Embryonic facial prominence (tissue), 1 donor: ENCODE measurements at regions not wholly inside any gene's neighbourhood (a gene's known extent, or its start where the extent isn't known, plus 50 kb on each side); places are given as distances from the start of the nearest gene placed in this dataset.

Experiments
- DNase-seq: peaks from one replicate; pipeline ENCODE4 v3.0.0-alpha.2; 2016; ENCODE audit errors: extremely low spot score

DNA sequence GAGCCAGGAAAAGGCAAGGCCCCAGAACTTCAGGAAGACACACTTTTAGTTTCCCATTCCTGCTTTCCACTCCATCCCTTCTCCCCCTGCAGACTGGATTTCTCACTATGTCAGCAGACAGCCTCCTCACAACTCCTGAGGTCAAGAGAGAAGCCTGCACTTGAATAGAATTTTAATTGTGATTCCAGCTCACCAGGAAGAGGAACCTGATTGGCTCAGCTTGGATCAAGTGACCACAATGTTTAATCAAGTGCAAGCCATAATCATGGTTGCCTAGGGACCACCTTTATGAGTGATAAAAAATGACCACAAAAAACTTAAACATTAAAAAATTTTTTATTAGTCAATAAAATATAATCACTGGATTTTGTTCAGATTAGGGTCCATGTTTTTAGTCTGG, 244.7 kb upstream of the RHOBTB1 start:
- no peak for DNase-seq

DNA sequence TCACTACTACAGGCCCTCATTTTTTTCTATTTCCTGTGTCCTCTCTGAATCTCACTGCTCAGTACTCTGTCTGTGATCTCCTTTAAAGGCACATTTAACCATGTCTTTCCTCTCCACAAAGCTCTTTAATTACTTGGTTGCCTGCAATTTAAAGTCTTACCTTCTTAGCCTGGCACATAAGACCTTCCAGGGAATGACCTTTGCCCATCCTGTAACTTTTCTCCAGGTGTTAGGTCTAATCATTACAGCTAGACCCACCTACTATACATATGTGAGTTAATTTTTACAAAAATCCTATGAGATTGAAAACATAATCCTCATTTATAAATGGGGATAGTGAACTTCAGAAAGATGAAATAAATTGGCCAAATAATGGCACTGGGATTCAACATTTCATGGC, 244.1 kb upstream of the RHOBTB1 start:
- no peak for DNase-seq

DNA sequence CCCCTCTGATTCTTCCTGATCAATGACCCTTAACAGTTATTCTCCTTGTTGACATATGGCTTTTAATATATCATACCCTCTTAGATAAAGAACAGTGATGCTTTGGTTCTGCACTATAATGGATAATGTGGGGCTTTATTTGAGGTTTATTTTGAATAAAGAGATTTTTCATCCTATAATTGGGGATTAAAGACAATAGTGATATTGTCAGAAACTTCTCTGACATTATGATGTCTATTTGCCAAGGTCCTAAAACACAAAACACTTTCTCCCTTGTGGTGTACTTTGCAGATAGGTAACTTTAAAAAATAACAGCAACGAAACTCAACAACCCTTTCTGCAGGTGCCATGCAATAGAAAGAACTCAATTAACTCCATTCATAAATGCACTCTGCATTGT, 243.6 kb upstream of the RHOBTB1 start:
- no peak for DNase-seq

DNA sequence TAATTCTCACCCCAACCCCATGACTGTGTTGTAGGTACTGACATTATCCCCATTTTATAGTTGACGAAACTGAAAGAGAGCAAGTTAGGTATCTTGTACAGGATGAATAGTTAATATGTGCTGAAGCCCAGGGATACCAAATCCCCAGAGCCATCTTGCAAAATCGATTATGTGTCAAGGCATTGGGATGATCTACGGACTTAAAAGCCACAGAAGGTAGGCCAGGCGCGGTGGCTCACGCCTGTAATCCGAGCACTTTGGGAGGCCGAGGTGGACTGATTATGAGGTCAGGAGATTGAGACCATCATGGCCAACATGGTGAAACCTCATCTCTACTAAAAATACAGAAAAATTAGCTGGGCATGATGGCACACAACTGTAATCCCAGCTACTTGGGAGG, 242.4 kb upstream of the RHOBTB1 start:
- no peak for DNase-seq

DNA sequence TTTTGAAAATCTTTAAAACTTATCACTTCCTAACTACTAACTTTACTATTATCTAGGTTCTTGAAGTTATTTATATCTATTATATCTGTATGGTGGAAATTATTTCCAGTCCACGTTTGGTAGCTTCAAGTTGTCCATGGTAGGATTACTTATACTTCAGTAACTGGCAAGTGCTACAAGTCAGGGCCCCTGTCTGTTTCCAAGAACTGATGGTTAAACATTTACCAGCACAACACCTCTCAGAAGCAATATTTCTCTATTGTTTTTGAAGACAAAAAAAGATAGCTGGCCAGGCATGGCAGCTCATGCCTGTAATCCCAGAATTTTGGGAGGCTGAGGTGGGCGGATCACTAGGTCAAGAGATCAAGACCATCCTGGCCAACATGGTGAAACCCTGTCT, 240.4 kb upstream of the RHOBTB1 start:
- DNase-seq: no peak

DNA sequence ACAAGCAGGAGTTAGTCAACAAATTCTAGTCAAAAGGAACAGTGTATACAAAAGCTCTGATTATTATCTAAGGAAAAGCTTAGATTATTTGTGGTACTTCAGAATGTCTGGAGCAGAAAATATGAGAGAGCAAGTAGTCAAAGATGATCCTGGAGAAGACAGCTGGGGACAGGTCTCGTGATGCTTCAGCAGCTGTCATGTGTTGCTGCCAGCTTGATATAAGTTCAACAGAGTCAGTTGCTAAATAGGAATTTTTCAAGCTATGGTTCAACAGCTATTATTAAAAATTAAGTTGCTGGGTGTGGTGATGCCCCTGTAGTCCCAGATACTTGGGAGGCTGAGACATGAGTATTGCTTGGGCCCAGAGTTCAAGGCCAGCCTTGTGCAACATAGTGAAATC, 240.0 kb upstream of the RHOBTB1 start:
- no peak for DNase-seq

DNA sequence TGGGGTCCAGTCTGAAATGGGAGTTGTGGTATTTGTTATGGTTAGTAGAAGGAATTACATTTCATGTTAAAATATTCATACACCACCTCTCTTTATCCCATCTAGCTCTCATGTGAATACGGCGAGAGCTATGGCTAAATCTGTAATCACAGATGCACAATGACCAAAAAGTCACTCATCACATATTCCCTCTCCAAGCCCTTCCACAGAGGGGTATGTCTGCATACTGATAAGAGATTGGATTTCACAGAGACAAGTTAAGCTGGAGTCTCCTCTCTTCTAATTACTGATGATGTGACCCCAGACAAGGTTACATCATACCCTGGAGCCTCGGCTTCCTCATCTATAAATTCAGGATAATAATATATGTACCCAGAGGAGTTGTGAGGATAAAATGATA, 237.8 kb upstream of the RHOBTB1 start:
- no peak for DNase-seq

DNA sequence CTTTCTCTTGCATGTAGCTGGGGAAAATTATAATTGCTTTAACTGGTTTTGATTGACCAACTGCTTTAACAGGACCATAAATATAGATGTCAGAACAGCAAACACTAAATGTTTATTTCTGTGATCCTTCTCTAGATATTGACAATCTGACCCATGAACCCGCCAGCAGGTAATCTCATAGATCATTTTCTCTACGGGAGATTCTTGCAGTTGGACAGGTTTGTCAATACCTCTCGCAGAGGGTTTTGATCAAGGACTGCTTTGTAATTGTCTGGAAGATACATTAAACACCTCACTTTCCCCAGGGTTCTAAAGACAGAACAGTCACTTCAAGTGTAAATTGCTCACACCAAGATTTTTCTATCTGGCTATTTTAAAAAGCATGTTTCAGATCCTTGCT, 235.8 kb upstream of the RHOBTB1 start:
- DNase-seq: no peak

DNA sequence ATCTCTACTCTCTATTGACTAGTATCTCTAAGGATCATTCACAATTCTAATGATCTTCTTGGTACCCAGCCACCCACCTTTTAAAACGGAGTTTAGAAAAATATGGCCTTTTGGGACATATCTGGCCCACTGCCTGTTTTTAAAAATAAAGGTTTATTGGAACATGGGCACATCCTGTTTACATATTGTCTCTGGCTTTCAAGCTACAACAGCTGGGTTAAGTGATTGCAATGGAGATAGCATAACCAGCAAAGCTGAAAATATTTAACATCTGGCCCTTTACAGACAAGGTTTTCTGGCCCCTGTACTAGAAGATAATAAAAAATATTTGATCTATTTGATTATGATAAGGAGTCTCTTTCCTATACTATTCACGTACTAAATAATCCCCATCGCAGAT, 232.4 kb upstream of the RHOBTB1 start:
- DNase-seq: no peak

DNA sequence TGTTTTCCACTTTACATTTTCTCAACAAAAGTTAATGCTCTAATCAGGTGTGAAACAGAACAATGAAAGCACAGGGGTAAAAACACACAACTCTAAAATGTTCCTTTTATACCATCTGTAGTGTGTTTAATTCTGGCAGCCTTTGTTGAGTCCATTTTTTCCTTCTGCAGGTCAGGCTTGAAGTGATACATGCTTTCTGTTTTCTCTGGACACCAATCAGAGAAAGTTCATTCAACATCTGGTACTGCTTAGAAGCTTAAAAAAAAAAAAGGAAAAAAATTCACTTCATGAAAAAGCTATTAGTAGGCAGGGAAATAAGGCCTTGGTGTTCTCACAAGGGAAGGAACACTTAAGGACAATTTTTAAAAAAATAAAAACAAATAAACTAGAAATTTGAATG, 231.3 kb upstream of the RHOBTB1 start:
- peak; percentile 45 for DNase-seq

DNA sequence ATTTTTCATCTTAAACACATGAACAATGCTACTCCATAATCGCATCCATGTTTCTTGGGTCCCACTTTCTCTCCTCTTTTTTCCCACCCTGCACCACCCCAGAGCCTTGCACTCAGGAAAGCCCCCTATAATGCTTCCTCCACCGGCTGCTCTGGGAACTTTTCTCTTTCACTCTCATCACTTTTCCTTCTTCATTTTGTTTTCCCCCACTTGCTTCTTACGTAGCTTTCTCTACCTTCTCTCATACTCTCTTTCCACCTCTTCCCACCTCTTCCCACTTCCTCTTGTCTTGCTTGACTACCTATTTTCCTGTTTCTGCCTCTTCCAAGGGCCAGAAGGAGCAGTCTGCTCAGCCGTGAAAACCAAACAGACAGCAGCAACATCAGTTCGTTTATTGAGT, 229.5 kb upstream of the RHOBTB1 start:
- DNase-seq: no peak

DNA sequence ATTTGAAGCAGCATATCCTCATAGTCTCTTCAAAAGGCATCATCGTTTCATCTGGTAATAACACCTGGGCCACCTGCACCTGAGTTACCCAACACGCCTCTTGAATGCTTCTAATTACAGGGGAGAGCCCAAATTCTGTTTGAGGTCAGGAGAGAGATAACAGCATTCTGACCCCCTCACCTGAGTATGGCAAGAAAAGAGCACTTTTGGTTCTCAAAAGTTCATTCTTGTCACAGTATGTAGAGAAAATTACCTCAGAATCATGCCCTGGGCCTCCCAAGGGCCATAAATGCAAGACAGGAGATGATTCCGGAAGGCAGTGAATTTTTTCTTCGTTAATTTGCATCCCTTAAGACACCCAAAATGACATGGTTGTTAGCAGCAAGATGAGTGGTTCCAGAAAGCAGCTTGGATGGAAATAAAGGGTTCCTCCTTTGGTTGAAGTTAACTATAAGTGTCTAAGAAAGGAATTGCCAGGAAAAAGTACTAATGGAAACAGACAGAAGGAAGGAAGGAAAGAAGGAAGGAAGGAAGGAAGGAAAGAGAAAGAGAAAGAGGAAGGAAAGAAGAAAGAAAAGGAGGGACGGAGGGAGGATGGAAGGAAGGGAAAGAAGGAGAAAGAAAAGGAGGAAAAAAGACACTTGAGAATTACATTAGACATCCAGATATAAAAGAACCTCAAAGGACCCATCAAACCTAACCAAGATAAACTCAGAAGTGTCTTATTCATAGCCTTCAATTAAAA, 228.4 kb upstream of the RHOBTB1 start:
- DNase-seq: no peak

DNA sequence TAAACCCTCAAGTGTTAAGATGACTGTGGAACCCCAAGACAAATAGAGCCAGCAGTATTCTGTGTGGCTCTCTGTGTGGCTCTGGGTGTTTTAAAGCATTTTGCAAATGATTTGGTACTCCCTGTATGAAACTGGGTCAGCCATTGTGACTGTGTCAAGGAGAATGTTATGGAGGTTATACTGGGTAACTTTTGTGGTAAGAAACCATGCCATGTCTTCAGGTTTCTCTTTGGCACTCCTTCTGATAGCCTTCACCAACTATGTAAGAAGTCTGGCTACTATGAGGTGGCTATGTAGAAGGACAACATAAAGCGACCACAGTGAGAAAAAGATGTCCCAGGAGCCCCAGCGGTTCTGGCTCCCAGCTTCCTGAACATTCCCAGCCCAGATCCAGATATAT, 226.6 kb upstream of the RHOBTB1 start:
- DNase-seq: no peak

DNA sequence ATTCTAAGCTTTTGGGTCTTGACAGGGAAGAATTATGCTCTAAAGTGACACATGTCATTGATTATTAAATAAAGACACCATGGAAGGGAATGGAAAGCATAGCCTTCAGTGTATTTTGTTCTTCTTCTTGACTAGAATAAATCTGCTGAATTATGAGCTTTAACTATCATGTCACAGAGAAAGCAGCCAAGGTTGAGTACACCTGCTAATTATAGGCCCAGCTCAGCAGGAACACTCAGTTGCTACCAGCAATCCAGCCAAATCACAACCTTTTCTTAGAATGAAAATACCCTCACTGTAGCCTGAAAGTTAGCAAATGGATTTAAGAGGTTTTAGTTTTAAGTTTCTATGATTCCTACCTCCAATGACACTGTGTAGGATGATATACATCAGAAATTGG, 225.3 kb upstream of the RHOBTB1 start:
- DNase-seq: no peak

DNA sequence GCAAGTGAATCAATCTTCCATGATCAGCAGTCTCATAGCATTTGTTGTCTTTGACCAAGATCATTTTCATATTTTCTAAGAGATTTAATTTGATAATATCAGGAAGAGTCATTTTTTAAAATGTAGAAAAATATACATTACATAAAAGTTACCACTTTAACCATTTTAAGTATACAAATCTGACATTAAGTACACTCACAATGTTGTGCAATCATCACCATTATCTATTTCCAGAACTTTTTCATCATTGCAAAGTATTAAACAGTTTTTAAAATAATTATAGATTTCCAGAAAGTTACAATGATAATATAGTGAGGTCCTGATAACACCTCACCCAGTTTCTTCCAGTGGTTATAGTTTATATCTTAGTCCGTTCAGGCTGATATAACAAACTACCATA, 222.5 kb upstream of the RHOBTB1 start:
- DNase-seq: no peak

DNA sequence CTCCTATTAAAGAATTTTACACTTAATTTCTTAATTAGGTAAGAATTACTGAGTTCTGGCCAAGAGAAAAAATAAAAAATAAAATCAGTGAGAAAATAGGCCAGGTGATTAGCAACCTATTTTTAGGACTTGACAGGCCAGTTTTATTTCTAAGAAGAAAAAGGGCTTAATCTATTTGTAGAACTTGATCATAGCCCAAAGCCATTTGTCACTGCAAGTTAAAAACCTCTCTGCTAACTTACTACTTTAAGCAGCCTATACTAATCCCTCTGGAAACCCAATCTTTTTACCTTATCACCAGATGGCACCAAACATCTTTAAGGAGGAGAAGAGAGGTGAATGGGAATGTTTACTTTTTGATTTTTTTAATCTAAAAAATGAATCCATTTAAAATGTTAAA, 222.1 kb upstream of the RHOBTB1 start:
- no peak for DNase-seq

DNA sequence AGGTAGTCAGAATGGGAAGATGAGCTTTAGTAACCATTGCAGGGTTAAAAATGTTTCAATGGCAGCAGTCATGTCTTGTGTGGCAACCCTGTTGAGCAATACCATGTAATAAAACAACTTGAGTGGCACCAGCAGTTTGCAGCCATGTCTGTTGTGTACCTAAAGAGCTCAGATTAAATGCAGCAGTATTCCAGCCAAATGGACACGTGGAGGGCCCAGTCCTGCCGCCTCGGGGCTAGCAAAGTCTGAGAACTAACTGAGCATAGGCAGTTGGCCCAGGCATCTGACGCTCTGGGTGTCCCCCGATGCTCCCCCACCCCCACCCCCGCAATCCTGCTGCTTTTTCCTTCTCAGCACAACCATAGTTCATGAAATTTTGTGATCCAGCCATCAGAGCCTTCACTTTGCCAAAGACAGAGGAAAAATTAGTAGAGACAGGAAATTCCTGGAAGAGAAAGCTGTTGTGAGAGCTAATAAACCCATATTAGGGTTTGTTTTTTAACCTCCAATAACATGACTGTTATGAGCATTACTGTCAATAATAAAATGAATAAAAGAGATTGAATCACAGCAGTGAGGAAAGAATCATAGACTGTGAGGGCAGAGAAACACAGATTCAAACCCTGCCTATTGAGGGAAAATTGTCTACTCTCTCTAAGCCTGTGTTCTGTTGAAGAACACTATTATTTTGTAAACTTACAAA, 220.6 kb upstream of the RHOBTB1 start:
- DNase-seq: no peak

DNA sequence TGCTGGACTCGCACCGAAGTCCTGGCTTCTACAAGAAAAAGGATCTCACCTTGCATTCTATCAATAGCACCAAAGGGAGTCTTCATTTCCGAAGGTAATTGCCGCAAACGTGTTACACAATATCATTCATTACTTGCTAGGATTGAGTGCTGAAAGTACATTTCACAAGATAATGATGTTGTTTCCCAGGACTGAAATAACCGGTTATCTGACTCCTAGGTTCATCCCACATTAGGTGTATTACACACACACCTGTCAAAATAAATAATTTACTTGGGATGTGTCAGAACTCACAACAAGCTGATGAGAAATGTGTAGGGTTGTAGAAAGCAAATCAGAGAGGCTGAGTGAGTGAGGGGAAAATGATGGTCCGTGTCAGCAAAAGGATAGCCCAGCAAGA, 219.4 kb upstream of the RHOBTB1 start:
- DNase-seq: no peak

DNA sequence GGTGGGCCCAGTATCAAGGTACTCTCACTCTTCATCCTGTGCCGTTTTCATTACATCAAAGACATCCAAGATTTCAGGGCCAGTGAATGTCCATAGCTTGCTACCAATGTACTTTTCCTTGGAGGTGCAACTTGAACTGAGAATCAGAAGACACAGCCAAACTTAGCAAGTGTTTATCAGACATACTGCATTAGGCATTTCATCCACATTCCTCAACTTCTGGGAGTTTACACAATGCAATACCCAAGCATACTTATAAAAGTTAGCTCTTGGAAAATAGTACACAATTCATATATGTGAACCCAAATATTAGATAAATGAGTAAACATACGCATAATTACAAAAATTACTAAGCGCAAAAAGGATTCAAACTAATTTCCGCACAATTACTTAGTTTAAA, 216.3 kb upstream of the RHOBTB1 start:
- no peak for DNase-seq

DNA sequence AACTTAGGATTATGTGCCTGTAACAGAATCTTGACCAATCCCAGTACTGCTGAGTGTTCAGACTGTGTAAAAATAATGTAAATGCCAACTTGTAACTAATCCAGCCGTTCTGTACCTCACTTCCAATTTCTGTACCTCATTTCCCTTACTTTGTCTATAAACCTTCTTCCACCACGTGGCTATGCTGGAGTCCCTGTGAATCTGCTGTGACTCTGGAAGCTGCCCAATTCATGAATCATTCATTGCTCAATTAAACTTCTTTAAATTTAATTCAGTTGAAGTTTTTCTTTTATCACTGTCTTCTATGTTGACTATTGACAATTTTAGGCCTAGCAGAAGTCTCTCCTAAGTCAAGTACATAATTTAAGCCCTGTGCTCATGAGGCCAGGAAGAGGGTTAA, 215.3 kb upstream of the RHOBTB1 start:
- DNase-seq: no peak

DNA sequence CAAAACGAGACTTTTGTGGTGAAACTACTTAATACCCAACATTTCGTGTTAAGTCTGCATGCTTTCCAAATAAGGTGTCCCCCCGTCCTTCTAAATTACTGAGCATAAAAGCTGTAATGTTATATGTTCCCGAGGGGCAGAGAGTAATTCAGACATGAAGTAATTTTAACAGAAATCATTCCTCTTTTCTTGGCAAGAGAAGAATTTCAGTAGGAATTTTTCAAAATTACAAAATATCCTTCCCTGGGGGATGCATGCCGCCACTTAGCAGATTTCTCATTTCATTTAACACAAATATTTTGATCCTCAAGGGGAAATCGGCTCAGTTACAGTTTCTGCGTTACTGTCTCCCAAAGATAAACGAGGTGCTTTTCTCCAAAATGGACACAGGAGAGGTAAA, 213.2 kb upstream of the RHOBTB1 start:
- no peak for DNase-seq

DNA sequence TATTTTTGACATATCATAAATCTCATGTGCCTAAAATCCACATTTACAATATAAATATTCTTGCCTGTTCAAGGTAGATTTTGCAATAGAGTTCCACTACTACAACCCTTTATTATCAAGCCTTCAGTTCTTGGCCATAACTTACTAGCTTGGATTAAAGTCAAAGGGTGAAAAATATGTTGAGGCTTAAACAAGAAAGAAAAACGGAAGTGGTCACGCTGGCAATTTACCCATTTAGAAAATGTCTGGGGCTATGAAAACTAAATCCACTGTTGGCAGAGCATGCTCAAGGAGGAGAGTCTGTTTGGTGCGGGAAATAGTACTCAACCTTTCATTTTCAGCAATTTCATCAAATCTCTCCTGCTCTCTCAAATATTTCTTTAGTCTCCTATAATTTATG, 209.8 kb upstream of the RHOBTB1 start:
- DNase-seq: no peak

DNA sequence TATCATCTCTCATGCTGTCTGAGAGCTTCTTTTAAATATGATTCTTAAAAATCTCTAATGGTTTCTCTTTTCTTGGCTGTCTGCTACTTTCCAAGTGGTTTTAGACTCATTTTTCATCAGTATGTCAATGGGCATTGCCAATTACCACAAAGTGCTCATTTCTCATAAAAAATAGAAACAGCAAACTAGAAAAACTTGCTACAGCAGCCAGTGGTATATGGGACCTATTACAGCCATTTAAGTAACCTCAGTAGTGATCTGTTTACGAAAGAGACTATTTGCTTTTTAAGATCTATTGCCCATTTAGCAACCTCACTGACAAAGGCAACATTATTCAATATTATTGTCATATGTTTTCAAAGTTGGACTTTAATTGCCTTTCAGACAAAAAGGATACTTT, 207.1 kb upstream of the RHOBTB1 start:
- no peak for DNase-seq

DNA sequence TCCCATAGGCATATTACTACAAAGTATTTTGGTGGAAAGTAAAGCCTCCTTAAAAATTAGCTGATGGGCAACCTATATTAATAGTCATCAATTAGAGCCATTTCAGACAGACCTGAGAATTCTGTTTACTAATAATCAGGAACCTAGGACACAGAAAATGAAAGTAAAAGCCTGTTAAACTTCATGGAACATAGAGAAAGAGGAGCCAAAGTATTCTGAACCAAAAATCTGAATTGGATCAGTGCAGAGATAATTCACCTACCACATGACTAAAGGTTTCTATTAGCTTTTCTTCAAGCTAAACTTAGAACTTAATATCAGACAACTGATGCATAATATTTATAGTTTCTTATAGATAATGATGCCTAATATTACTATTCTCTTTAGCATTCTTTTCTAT, 204.5 kb upstream of the RHOBTB1 start:
- no peak for DNase-seq
